ENCODE measurements at regions not wholly inside any gene's neighbourhood (a gene's known extent, or its start where the extent isn't known, plus 50 kb on each side); places are given as distances from the start of the nearest gene placed in this dataset.

DNA sequence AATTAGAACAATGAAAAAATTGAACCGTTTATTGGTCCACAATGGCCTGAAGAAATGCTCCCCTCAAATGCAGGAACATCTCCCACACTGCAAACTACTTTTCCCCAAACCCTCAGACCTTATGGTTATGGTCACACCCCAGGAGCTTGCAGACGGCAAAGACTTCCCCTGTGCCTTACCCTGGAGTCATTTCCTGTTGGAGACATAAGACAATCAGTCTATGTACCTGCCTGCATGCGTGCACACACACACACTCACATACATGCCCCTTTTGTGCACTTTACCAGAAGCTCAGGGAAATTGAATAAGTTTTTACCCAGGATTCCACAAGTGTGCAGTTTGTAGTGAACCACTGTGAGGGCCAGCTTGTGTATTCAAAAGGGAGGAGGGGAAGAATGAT, 281.9 kb upstream of the CELF4 start:
- TF ChIP-seq FOXK2 (IDR thresholded peaks at IDR 0.05) = no peak
- no peak for TF ChIP-seq BHLHE40 (IDR thresholded peaks at IDR 0.05; ENCODE audit: borderline replicate concordance)
- TF ChIP-seq L3MBTL2 (conservative IDR thresholded peaks at IDR 0.05) = no peak
- no peak for TF ChIP-seq ARNT (IDR thresholded peaks at IDR 0.05)
- no peak for TF ChIP-seq TARDBP (IDR thresholded peaks at IDR 0.05)
- no peak for TF ChIP-seq ELF4 (IDR thresholded peaks at IDR 0.05)
- TF ChIP-seq FOXM1 (IDR thresholded peaks at IDR 0.05; ENCODE audit: borderline replicate concordance) = no peak
- no peak for TF ChIP-seq SUZ12 (IDR thresholded peaks at IDR 0.05)
- TF ChIP-seq LEF1 (IDR thresholded peaks at IDR 0.05; ENCODE audit: borderline replicate concordance) = no peak
- no peak for TF ChIP-seq SP1 (IDR thresholded peaks at IDR 0.05)
- TF ChIP-seq FOXA1 (IDR thresholded peaks at IDR 0.05) = no peak

All from HEK293T (cell line).